Activated CD4-positive, alpha-beta T cell treated with anti-CD3 and anti-CD28 coated beads for 4 hours (primary cell): ENCODE measurements at regions not wholly inside any gene's neighbourhood (a gene's known extent, or its start where the extent isn't known, plus 50 kb on each side); places are given as distances from the start of the nearest gene placed in this dataset.
"Not testable (repeated sequence)": the region's sequence is repeated elsewhere in the genome, so short reads cannot be mapped to it uniquely, and the experiment has no call there.

Source experiments
- DNase-seq, 2 donors: peaks; one replicate each; pipeline ENCODE4 v3.0.0-alpha.2; 2020

- DNase-seq, result not testable (repeated sequence)
Observed at GRCh38 chr7:56697058-56697457, 435.2 kb downstream of the ZNF479 start.

- DNase-seq, result no peak
Observed at GRCh38 chr7:56686276-56686859, 445.9 kb downstream of the ZNF479 start.

- no peak for DNase-seq
Observed at GRCh38 chr7:56639173-56639746, 493.0 kb downstream of the ZNF479 start.

- no peak for DNase-seq
Observed at GRCh38 chr7:56609852-56610355, 493.7 kb upstream of the NUPR2 start.

- no peak for DNase-seq
Observed at GRCh38 chr7:56605146-56605545, 488.9 kb upstream of the NUPR2 start.

GRCh38 chr7:56578612-56579011, 462.4 kb upstream of the NUPR2 start:
- DNase-seq, result no peak

GRCh38 chr7:56570968-56571367, 454.8 kb upstream of the NUPR2 start:
- DNase-seq, result no peak

- no peak for DNase-seq
Observed at GRCh38 chr7:56538541-56539429, 422.6 kb upstream of the NUPR2 start.

- no peak for DNase-seq
Observed at GRCh38 chr7:56537952-56538351, 421.7 kb upstream of the NUPR2 start.

- DNase-seq, result no peak
Observed at GRCh38 chr7:56537477-56537876, 421.3 kb upstream of the NUPR2 start.

GRCh38 chr7:56495165-56495564, 378.9 kb upstream of the NUPR2 start:
- no peak for DNase-seq

GRCh38 chr7:56493704-56494450, 377.7 kb upstream of the NUPR2 start:
- no peak for DNase-seq

GRCh38 chr7:56493196-56493595, 377.0 kb upstream of the NUPR2 start:
- DNase-seq, result no peak

GRCh38 chr7:56491636-56492425, 375.6 kb upstream of the NUPR2 start:
- DNase-seq, result no peak

GRCh38 chr7:56483861-56484550, 367.8 kb upstream of the NUPR2 start:
- DNase-seq, result no peak

GRCh38 chr7:56483153-56483552, 366.9 kb upstream of the NUPR2 start:
- no peak for DNase-seq

- no peak for DNase-seq
Observed at GRCh38 chr7:56479748-56480147, 363.5 kb upstream of the NUPR2 start.

GRCh38 chr7:56479136-56479535, 362.9 kb upstream of the NUPR2 start:
- DNase-seq, result no peak

GRCh38 chr7:56474271-56474670, 358.1 kb upstream of the NUPR2 start:
- DNase-seq, result no peak

GRCh38 chr7:56471811-56472210, 355.6 kb upstream of the NUPR2 start:
- no peak for DNase-seq
